GM13976 (cell line): ENCODE measurements at regions not wholly inside any gene's neighbourhood (a gene's known extent, or its start where the extent isn't known, plus 50 kb on each side); places are given as distances from the start of the nearest gene placed in this dataset.

Experiments used
- DNase-seq: peaks from one replicate; pipeline ENCODE4 v3.0.0; 2012; ENCODE audit warnings: low spot score
- CTCF ChIP-seq: IDR thresholded peaks from 2 replicates; pipeline ENCODE4 v1.5.1; 2012; ENCODE audit warnings: borderline replicate concordance, mild to moderate bottlenecking; ENCODE audit not compliant: insufficient read depth; ENCODE audit errors: extremely low read depth, missing control alignments, control extremely low read depth
- in situ Hi-C: fragments of 300-500 bp; cut with MboI; formaldehyde crosslinking; loops from one replicate; pipeline ENCODE4 v1.12.0; 2022; ENCODE audit warnings: low sequenced_read_pairs, mixed read lengths, inconsistent platforms; ENCODE audit not compliant: unreplicated experiment

- no peak for DNase-seq
- no peak for TF ChIP-seq CTCF
- in situ Hi-C loops, result no loop called here
These were observed 67.1 kb upstream of the METRNL start for GRCh38 chr17:83012200-83012785.

DNA sequence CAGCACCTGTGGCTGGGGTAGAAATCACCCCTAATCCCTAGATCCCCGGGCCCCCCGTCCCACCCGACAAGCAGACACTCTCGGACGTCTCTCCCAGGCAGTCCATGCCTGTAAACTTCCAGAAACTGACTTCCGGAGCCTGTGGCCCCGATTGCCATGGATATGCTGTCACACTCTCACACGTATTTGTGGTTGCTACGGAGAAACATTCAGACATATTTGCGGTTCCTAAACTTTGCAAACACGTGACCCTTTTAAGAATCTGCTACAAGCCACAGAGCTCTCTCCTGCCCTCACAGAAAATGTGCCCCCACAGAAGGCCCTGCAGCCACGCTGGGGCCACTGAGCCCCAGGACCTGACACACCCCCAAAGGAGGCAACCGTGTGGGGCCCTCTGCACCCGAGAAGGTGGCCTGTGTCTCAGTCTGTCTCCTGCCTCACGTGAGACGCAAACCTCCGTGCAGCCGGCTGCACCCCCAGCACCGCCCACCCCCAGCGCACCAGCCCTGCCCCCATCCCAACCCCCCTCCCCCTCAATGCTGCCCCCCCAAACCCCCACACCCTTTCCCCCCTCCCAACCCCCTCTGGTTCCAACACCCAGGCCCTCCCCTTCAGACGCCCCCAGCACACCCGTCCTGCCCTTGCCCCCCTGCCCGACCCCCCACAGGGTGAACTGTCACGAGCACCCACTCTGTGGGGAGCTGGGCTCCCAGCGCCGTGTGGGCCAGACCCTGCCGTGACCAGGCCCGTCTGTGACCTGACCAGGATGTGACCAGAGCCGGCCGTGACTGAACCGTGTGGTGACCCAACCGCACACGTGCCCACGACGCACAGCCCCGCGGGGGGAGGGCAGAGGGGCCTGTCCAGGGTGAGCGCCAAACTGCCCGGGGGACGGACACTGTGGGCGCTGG is 66.3 kb upstream of the METRNL start:
- in situ Hi-C loops, result no loop called here
- no peak for DNase-seq
- TF ChIP-seq CTCF, result no peak

DNA sequence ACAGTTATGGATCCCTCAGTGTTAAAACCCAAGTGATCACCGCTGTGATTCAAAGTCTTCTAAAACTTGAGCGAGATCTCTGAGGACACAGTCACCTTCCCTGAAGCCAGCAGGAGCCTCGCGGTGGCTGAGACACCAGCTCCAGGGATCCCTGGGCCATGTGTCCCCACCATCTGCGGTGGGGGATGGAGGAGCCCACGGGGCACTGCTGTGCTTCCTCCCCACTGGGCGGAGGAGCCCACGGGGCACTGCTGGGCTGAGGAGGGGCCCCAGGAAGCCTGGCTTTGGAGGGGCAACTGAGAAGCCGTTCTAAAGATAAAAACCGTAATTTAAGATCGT is 65.7 kb upstream of the METRNL start:
- DNase-seq, result no peak
- no peak for TF ChIP-seq CTCF
- in situ Hi-C loops, result no loop called here

- in situ Hi-C loops, result no loop called here
- no peak for TF ChIP-seq CTCF
- no peak for DNase-seq
These were observed 65.1 kb upstream of the METRNL start for GRCh38 chr17:83014297-83014696.

DNA sequence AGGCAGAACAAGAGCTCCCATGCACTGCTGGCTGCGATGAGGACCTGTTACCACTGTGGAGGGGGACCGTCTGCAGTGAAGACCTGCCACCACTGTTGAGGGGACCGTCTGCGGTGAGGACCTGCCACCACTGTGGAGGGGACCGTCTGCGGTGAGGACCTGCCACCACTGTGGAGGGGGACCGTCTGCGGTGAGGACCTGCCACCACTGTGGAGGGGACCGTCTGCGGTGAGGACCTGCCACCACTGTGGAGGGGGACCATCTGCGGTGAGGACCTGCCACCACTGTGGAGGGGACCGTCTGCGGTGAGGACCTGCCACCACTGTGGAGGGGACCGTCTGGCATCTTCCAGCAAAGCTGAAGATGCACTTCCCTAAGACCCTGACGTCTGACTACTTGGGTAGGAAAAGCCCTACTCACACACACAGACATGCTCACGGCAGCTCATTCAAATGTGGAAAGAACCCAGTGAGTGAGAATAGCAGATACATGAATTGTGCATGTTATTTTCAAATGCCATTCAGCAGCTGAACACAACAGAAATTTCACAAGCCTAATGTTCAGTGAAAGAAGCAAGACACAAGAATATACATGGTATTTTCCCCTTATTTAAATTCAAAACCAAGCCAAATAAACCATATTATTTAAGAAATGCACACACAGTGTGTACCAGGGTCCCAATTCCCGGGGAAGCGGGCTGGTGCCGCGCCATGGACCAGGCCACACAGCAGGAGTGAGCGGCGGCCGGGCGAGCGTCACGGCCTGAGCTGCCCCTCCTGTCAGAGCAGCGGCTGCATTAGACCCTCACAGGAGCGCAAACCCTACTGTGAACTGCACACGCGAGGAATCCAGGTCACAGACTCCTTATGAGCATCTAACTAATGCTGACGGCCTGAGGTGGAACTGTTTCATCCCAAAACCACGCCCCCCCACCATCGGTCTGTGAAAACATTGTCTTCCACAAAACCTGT is 64.2 kb upstream of the METRNL start:
- DNase-seq, result no peak
- TF ChIP-seq CTCF, result no peak
- in situ Hi-C loops, result no loop called here

DNA sequence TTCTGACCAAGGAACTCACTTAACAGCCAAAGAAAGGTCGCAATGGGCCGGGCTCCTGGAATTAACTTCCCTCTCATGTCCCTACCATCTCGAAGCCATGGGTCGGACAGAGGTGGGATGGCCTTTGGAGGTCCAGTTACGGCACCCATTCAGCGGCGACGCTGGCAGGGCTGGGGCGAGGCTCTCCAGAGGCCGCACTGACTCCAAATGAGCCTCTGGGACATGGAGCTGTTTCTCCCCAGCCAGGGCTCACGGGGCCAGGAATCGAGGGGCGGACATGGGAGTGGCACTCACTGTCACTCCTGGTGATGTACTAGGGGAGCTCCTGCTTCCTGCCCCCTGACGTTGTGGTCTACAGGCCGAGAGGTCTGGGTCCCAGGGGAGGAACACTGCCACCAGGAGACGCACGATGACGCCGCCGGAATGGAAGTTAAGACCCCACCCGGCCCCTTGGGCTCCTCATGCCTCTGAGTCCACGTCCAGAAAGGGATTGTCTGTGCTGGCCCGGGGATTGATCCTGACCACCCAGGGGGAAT is 60.7 kb upstream of the METRNL start:
- in situ Hi-C loops, result no loop called here
- TF ChIP-seq CTCF, result no peak
- no peak for DNase-seq
